Liver (tissue), 3 donors: ENCODE measurements at regions not wholly inside any gene's neighbourhood (a gene's known extent, or its start where the extent isn't known, plus 50 kb on each side); places are given as distances from the start of the nearest gene placed in this dataset.

Experiments
- ATF3 ChIP-seq: IDR thresholded peaks from 2 replicates; pipeline ENCODE4 v1.6.1; 2016; ENCODE audit warnings: antibody characterized with exemption
- EGR1 ChIP-seq, 2 donors: IDR thresholded peaks; 2 replicates each; pipeline ENCODE4 v1.6.1; 2016 to 2018; ENCODE audit warnings: antibody characterized with exemption in 2 of 2, low read depth in 2 of 2
- JUND ChIP-seq, 2 donors: IDR thresholded peaks; 2 replicates each; pipeline ENCODE4 v1.6.1; 2016; ENCODE audit warnings: antibody characterized with exemption in 2 of 2
- RAD21 ChIP-seq, 2 donors: IDR thresholded peaks; 2 replicates each; pipeline ENCODE4 v1.6.1; 2016; ENCODE audit warnings: antibody characterized with exemption in 2 of 2, mild to moderate bottlenecking in 2 of 2
- RXRA ChIP-seq, 2 donors: IDR thresholded peaks; 2 replicates each; pipeline ENCODE4 v1.6.1; 2017 to 2018; ENCODE audit warnings: antibody characterized with exemption in 2 of 2, mild to moderate bottlenecking in 1 of 2
- SP1 ChIP-seq: IDR thresholded peaks from 2 replicates; pipeline ENCODE4 v1.6.1; 2018; ENCODE audit warnings: antibody characterized with exemption, mild to moderate bottlenecking
- TAF1 ChIP-seq: conservative IDR thresholded peaks from 2 replicates; pipeline ENCODE4 v1.6.1; 2016; ENCODE audit warnings: antibody characterized with exemption, mild to moderate bottlenecking
- YY1 ChIP-seq: IDR thresholded peaks from 2 replicates; pipeline ENCODE4 v1.6.1; 2016; ENCODE audit warnings: antibody characterized with exemption, mild to moderate bottlenecking
- TF ChIP-seq, protein P1 (sequence below): fragments of 150-350 bp; IDR thresholded peaks from 2 replicates; pipeline ENCODE4 v1.5.1; 2017; ENCODE audit warnings: improper control_type of control experiment, low read depth, low read length; ENCODE audit not compliant: missing input control
- TF ChIP-seq, protein P2 (sequence below): IDR thresholded peaks from 2 replicates; pipeline ENCODE4 v1.6.1; 2016; ENCODE audit warnings: antibody characterized with exemption
- donor health status: healthy.
- donor health status: healthy.

DNA sequence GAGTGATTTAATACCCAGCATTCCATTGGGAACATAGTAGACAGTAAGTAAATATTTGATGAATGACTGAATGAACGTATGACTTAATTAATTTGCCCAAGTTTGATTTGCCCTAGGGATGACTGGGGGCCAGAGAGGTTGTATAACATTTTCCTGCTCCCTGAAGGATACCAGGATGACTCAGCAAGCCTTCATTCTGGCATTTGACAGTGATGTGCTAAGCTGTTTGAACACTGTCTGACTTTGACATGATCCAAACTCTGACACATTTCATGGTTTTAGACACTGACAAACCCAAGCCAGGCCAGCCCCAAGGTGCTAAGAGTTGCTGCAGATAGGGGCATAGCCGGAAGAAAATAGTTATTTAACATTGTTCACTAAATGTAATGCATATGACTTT lies 53.4 kb upstream of the KLF12 start:
- TF ChIP-seq RAD21 (IDR thresholded peaks at IDR 0.05) (no peak), YY1 (no peak), SP1 (no peak), JUND (IDR thresholded peaks at IDR 0.05) (peak in 1 of 2 donors; percentile 31), EGR1 (IDR thresholded peaks at IDR 0.05; ENCODE audit: low read depth in 2 of 2) (no peak), ATF3 (no peak), TAF1 (no peak), RXRA (IDR thresholded peaks at IDR 0.05) (peak in 1 of 2 donors; percentile 37)
- TF ChIP-seq, protein P1, sequence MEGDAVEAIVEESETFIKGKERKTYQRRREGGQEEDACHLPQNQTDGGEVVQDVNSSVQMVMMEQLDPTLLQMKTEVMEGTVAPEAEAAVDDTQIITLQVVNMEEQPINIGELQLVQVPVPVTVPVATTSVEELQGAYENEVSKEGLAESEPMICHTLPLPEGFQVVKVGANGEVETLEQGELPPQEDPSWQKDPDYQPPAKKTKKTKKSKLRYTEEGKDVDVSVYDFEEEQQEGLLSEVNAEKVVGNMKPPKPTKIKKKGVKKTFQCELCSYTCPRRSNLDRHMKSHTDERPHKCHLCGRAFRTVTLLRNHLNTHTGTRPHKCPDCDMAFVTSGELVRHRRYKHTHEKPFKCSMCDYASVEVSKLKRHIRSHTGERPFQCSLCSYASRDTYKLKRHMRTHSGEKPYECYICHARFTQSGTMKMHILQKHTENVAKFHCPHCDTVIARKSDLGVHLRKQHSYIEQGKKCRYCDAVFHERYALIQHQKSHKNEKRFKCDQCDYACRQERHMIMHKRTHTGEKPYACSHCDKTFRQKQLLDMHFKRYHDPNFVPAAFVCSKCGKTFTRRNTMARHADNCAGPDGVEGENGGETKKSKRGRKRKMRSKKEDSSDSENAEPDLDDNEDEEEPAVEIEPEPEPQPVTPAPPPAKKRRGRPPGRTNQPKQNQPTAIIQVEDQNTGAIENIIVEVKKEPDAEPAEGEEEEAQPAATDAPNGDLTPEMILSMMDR: no peak
- TF ChIP-seq, protein P2, sequence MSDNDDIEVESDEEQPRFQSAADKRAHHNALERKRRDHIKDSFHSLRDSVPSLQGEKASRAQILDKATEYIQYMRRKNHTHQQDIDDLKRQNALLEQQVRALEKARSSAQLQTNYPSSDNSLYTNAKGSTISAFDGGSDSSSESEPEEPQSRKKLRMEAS: no peak
